ENCODE measurements at regions not wholly inside any gene's neighbourhood (a gene's known extent, or its start where the extent isn't known, plus 50 kb on each side); places are given as distances from the start of the nearest gene placed in this dataset.

- TF ChIP-seq CTCF (conservative IDR thresholded peaks at IDR 0.05) (no peak), ZFX (IDR thresholded peaks at IDR 0.05) (no peak)
These were observed 952.8 kb upstream of the SPRY2 start for GRCh38 chr13:81293594-81294164.
